Pancreas (tissue), 10 donors: ENCODE measurements at regions not wholly inside any gene's neighbourhood (a gene's known extent, or its start where the extent isn't known, plus 50 kb on each side); places are given as distances from the start of the nearest gene placed in this dataset.
A peak's percentile ranks its signal among the peaks of the same experiment; 100 is the strongest.

Experiments
- ATAC-seq, 4 donors: fragments of 200-7000 bp; cut with Tn5 transposase; one replicate each; pipeline versions ENCODE4 v1.8.0 to v1.9.1; 2020; ENCODE audit warnings: mild to moderate bottlenecking in 4 of 4, moderate library complexity in 4 of 4
- DNase-seq, 6 donors: peaks; one replicate each; pipeline ENCODE4 v3.0.0-alpha.2; 2020
- FAIRE-seq: peaks from 2 replicates; lab custom pipeline; 2012; peaks lifted over from hg19 to GRCh38; lab: Jason Lieb, UNC
- H3K27ac ChIP-seq, 4 donors: fragments of 200-600 bp; sonication (generic); 1 replicate in 3 of 4; 2 replicates in 1 of 4; pipeline versions ENCODE4 v1.5.0 to v1.8.0; 2020
- H3K27me3 ChIP-seq, 4 donors: fragments of 200-600 bp; one replicate each; pipeline ENCODE4 v1.8.0; 2021
- H3K36me3 ChIP-seq, 3 donors: fragments of 200-600 bp; sonication (generic) in 1 of 3; one replicate each; pipeline versions ENCODE4 v1.5.0 to v1.8.0; 2020 to 2021
- H3K4me1 ChIP-seq, 3 donors: fragments of 200-600 bp; one replicate each; pipeline ENCODE4 v1.8.0; 2021
- H3K4me3 ChIP-seq, 4 donors: fragments of 200-600 bp; sonication (generic) in 2 of 4; one replicate each; pipeline versions ENCODE4 v1.5.0 to v1.8.0; 2020 to 2021
- H3K9me3 ChIP-seq, 4 donors: fragments of 200-600 bp; one replicate each; pipeline ENCODE4 v1.8.0; 2021
- WGBS, 2 donors: extraction: QIAGEN DNeasy Blood & Tissue Kit; methylation state at CpG; one replicate each; pipeline ENCODE4 v1.1.7; 2013; 5-methylcytosine and 5-hydroxymethylcytosine counted together
- intact Hi-C, 3 donors: fragments of 100-400 bp; cut with DNase I; formaldehyde crosslinking; loops; one replicate each; pipeline versions ENCODE4 v1.11.1 to v1.14.2; 2022
- TF ChIP-seq, protein P1 (sequence below), 4 donors: fragments of 200-600 bp; sonication (generic) in 3 of 4; IDR thresholded peaks; one replicate each; pipeline versions ENCODE4 v1.5.0 to v1.8.0; 2021; ENCODE audit warnings: antibody characterized with exemption in 4 of 4
- donor health status: healthy with polysubstance abuse.
- donor health status: DM: no; HTN: no; CAD: no; lungs with moderate emphysema.
- donor health status: DM: no; HTN: no; CAD: no.
- donor health status: control.
- donor health status: control.
- donor health status: Bipolar disorder and iron deficiency.
- donor health status: DM: yes; HTN: yes; CAD: no.
- donor health status: DM: no; HTN: no; CAD: no.
- donor health status: DM: no; HTN: no; CAD: no.
- donor health status: DM: yes; HTN: yes; CAD: no.

GRCh38 chr4:155546451-155546850 lies 120.2 kb upstream of the GUCY1A1 start:
- DNase-seq = no peak
- H3K4me3 ChIP-seq = no peak overlapping the region
- H3K9me3 ChIP-seq = no peaks in the 10 kb centered on the region
- intact Hi-C loops = no loop called here
- WGBS, 2 donors = 87 to 88% methylated on average over 3 of the region's 3 CpGs
- no peak for FAIRE-seq
- no peaks in the 10 kb centered on the region for H3K27me3 ChIP-seq
- ATAC-seq = no peak
- H3K36me3 ChIP-seq = no peaks in the 10 kb centered on the region
- H3K4me1 ChIP-seq = no peaks in the 10 kb centered on the region
- no peak overlapping the region for H3K27ac ChIP-seq
- TF ChIP-seq, protein P1, sequence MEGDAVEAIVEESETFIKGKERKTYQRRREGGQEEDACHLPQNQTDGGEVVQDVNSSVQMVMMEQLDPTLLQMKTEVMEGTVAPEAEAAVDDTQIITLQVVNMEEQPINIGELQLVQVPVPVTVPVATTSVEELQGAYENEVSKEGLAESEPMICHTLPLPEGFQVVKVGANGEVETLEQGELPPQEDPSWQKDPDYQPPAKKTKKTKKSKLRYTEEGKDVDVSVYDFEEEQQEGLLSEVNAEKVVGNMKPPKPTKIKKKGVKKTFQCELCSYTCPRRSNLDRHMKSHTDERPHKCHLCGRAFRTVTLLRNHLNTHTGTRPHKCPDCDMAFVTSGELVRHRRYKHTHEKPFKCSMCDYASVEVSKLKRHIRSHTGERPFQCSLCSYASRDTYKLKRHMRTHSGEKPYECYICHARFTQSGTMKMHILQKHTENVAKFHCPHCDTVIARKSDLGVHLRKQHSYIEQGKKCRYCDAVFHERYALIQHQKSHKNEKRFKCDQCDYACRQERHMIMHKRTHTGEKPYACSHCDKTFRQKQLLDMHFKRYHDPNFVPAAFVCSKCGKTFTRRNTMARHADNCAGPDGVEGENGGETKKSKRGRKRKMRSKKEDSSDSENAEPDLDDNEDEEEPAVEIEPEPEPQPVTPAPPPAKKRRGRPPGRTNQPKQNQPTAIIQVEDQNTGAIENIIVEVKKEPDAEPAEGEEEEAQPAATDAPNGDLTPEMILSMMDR (IDR thresholded peaks at IDR 0.05) = no peak

GRCh38 chr4:155545456-155545855 lies 121.2 kb upstream of the GUCY1A1 start:
- FAIRE-seq (no peak), DNase-seq (no peak)
- WGBS, 2 donors = 60 to 62% methylated on average over 2 of the region's 2 CpGs

DNA sequence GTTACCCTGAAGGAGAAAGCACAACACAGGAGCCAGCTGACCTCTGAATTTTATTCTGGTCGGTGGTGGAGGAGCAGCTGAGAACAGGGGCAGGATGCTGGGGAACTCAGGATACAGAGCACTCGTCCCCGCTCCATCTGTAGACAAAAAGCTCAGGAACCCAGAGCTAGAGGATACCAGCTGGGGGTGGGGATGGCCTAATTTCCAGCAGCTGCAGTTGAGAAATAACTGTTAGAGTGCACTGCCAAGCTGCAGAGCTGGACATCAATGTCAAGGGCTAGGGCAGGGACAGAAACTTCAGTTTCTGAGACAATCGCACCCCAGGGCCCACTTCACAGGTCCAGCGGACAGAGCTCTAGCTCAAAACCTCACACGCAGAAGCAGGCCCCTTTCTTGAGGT lies 122.1 kb upstream of the GUCY1A1 start:
- DNase-seq (no peak), FAIRE-seq (no peak)

More at GRCh38 chr4:155545456-155545855, 121.2 kb upstream of the GUCY1A1 start:
- no peaks in the 10 kb centered on the region for H3K36me3 ChIP-seq
- intact Hi-C loops = no loop called here
- no peak overlapping the region for H3K4me3 ChIP-seq
- H3K9me3 ChIP-seq = no peaks in the 10 kb centered on the region
- no peak for ATAC-seq
- TF ChIP-seq, protein P1 (IDR thresholded peaks at IDR 0.05) = no peak
- no peak overlapping the region for H3K27ac ChIP-seq
- no peaks in the 10 kb centered on the region for H3K4me1 ChIP-seq
- no peaks in the 10 kb centered on the region for H3K27me3 ChIP-seq

GRCh38 chr4:155543126-155543765 lies 123.4 kb upstream of the GUCY1A1 start:
- intact Hi-C loops = no loop called here
- no peaks in the 10 kb centered on the region for H3K27me3 ChIP-seq
- H3K9me3 ChIP-seq = no peaks in the 10 kb centered on the region
- H3K4me1 ChIP-seq = no peaks in the 10 kb centered on the region
- no peak overlapping the region for H3K4me3 ChIP-seq
- DNase-seq = no peak
- peak in 1 of 4 donors; percentile 30 for ATAC-seq
- WGBS, 2 donors = 62 to 66% methylated on average over 3 of the region's 3 CpGs
- H3K36me3 ChIP-seq = no peaks in the 10 kb centered on the region
- H3K27ac ChIP-seq = no peak overlapping the region
- FAIRE-seq = no peak
- TF ChIP-seq, protein P1 (IDR thresholded peaks at IDR 0.05) = no peak

More for the DNA sequence above, 122.1 kb upstream of the GUCY1A1 start:
- H3K36me3 ChIP-seq = no peaks in the 10 kb centered on the region
- H3K27ac ChIP-seq = no peak overlapping the region
- intact Hi-C loops = no loop called here
- no peaks in the 10 kb centered on the region for H3K4me1 ChIP-seq
- no peaks in the 10 kb centered on the region for H3K9me3 ChIP-seq
- 73 to 78% methylated on average over 6 of the region's 6 CpGs for WGBS, 2 donors
- TF ChIP-seq, protein P1 (IDR thresholded peaks at IDR 0.05) = no peak
- no peaks in the 10 kb centered on the region for H3K27me3 ChIP-seq
- no peak for ATAC-seq
- no peak overlapping the region for H3K4me3 ChIP-seq

- H3K27ac ChIP-seq = no peak overlapping the region
- WGBS, 2 donors = 63 to 78% methylated on average over 3 of the region's 3 CpGs
- FAIRE-seq (no peak), ATAC-seq (no peak), DNase-seq (no peak)
- H3K9me3 ChIP-seq = no peaks in the 10 kb centered on the region
- TF ChIP-seq, protein P1 (IDR thresholded peaks at IDR 0.05) = no peak
- no peaks in the 10 kb centered on the region for H3K27me3 ChIP-seq
- intact Hi-C loops = no loop called here
- no peak overlapping the region for H3K4me3 ChIP-seq
- H3K36me3 ChIP-seq = no peaks in the 10 kb centered on the region
- H3K4me1 ChIP-seq = no peaks in the 10 kb centered on the region
Observed at GRCh38 chr4:155542415-155542814, 124.2 kb upstream of the GUCY1A1 start.
